HepG2 (cell line): ENCODE measurements at regions not wholly inside any gene's neighbourhood (a gene's known extent, or its start where the extent isn't known, plus 50 kb on each side); places are given as distances from the start of the nearest gene placed in this dataset.

Experiments
- ATF3 ChIP-seq: sonication (generic); formaldehyde crosslinking; IDR thresholded peaks from 2 replicates; pipeline ENCODE4 v1.4.0; 2020; ENCODE audit warnings: missing genetic modification reagents
- CCAR2 ChIP-seq: fragments of 200-400 bp; formaldehyde crosslinking; optimal IDR thresholded peaks from 2 replicates; pipeline ENCODE3; 2018; ENCODE audit warnings: low read depth, mild to moderate bottlenecking, low read length, moderate library complexity
- EEA1 ChIP-seq: sonication (generic); formaldehyde crosslinking; IDR thresholded peaks from 2 replicates; pipeline ENCODE4 v1.5.1; 2020; ENCODE audit warnings: mild to moderate bottlenecking, missing genetic modification reagents, borderline replicate concordance
- EZH2 ChIP-seq: conservative IDR thresholded peaks from 2 replicates; pipeline ENCODE4 v1.6.1; 2012; ENCODE audit warnings: mild to moderate bottlenecking, low read depth, low read length, moderate library complexity
- FOXK2 ChIP-seq: fragments of 450-650 bp; IDR thresholded peaks from 2 replicates; pipeline ENCODE4 v1.6.1; 2016
- FOXO1 ChIP-seq: sonication (generic); formaldehyde crosslinking; IDR thresholded peaks from 2 replicates; pipeline ENCODE4 v1.4.0; 2020; ENCODE audit warnings: missing genetic modification reagents
- MLX ChIP-seq: IDR thresholded peaks from 2 replicates; pipeline ENCODE4 v1.6.1; 2016
- NAIF1 ChIP-seq: sonication (generic); formaldehyde crosslinking; IDR thresholded peaks from 2 replicates; pipeline ENCODE4 v1.5.0; 2020; ENCODE audit warnings: mild to moderate bottlenecking, missing genetic modification reagents, borderline replicate concordance
- NFE2L2 ChIP-seq: fragments of 150-350 bp; IDR thresholded peaks from 2 replicates; pipeline ENCODE4 v1.6.1; 2014; ENCODE audit warnings: low read length
- SETDB1 ChIP-seq: sonication (generic); formaldehyde crosslinking; IDR thresholded peaks from 2 replicates; pipeline ENCODE4 v1.5.1; 2020; ENCODE audit warnings: missing genetic modification reagents, mild to moderate bottlenecking, borderline replicate concordance
- SNAI1 ChIP-seq: sonication (generic); formaldehyde crosslinking; IDR thresholded peaks from 2 replicates; pipeline ENCODE4 v1.5.0; 2020; ENCODE audit warnings: mild to moderate bottlenecking, missing genetic modification reagents, borderline replicate concordance
- SRSF4 ChIP-seq: fragments of 200-400 bp; formaldehyde crosslinking; IDR thresholded peaks from one replicate; pipeline ENCODE4 v1.6.1; 2018; ENCODE audit warnings: mild to moderate bottlenecking, low read depth, low read length, moderate library complexity; ENCODE audit not compliant: poor library complexity, severe bottlenecking
- SRY ChIP-seq: sonication (generic); formaldehyde crosslinking; IDR thresholded peaks from 2 replicates; pipeline ENCODE4 v1.8.0; 2022; ENCODE audit warnings: mild to moderate bottlenecking, missing genetic modification reagents
- U2AF2 ChIP-seq: fragments of 200-400 bp; formaldehyde crosslinking; IDR thresholded peaks from 2 replicates; pipeline ENCODE4 v1.6.1; 2017; ENCODE audit warnings: low read depth, mild to moderate bottlenecking, low read length
- ZBTB7A ChIP-seq: sonication (generic); formaldehyde crosslinking; IDR thresholded peaks from 2 replicates; pipeline ENCODE4 v1.8.0; 2022; ENCODE audit warnings: mild to moderate bottlenecking, missing genetic modification reagents
- ZNF138 ChIP-seq: sonication (generic); formaldehyde crosslinking; IDR thresholded peaks from 2 replicates; pipeline ENCODE4 v1.5.0; 2020; ENCODE audit warnings: mild to moderate bottlenecking, low read depth, missing genetic modification reagents
- ZNF205 ChIP-seq: IDR thresholded peaks from 2 replicates; pipeline ENCODE4 v1.6.1; 2018; ENCODE audit warnings: missing biosample characterization, missing genetic modification reagents
- ZNF331 ChIP-seq: sonication (generic); formaldehyde crosslinking; IDR thresholded peaks from 2 replicates; pipeline ENCODE4 v1.4.0; 2020; ENCODE audit warnings: missing genetic modification reagents
- ZNF333 ChIP-seq: sonication (generic); formaldehyde crosslinking; IDR thresholded peaks from 2 replicates; pipeline ENCODE4 v1.4.0; 2020; ENCODE audit warnings: mild to moderate bottlenecking, missing genetic modification reagents, borderline replicate concordance
- ZNF414 ChIP-seq: sonication (generic); formaldehyde crosslinking; IDR thresholded peaks from 2 replicates; pipeline ENCODE4 v1.5.0; 2020; ENCODE audit warnings: missing genetic modification reagents
- ZNF556 ChIP-seq: sonication (generic); formaldehyde crosslinking; IDR thresholded peaks from 2 replicates; pipeline ENCODE4 v1.4.0; 2020; ENCODE audit warnings: mild to moderate bottlenecking, missing genetic modification reagents, borderline replicate concordance
- ZNF775 ChIP-seq: sonication (generic); formaldehyde crosslinking; IDR thresholded peaks from 2 replicates; pipeline ENCODE4 v1.4.0; 2020; ENCODE audit warnings: missing genetic modification reagents, mild to moderate bottlenecking, moderate library complexity, borderline replicate concordance
- ZNF83 ChIP-seq: sonication (generic); formaldehyde crosslinking; IDR thresholded peaks from 2 replicates; pipeline ENCODE4 v1.4.0; 2020; ENCODE audit warnings: missing genetic modification reagents, mild to moderate bottlenecking, borderline replicate concordance
- ZSCAN20 ChIP-seq: sonication (generic); formaldehyde crosslinking; IDR thresholded peaks from 2 replicates; pipeline ENCODE4 v1.4.0; 2020; ENCODE audit warnings: missing genetic modification reagents, mild to moderate bottlenecking, borderline replicate concordance
- ZSCAN29 ChIP-seq: sonication (generic); formaldehyde crosslinking; conservative IDR thresholded peaks from 2 replicates; pipeline ENCODE4 v1.4.0; 2020; ENCODE audit warnings: mild to moderate bottlenecking, missing genetic modification reagents
- TF ChIP-seq, protein P1 (sequence below): sonication (generic); formaldehyde crosslinking; IDR thresholded peaks from 2 replicates; pipeline ENCODE4 v1.8.0; 2022; ENCODE audit warnings: mild to moderate bottlenecking, missing genetic modification reagents, borderline replicate concordance

GRCh38 chr17:72580321-72581127 is 459.7 kb downstream of the SOX9 start (continued):
- TF ChIP-seq, protein P1, sequence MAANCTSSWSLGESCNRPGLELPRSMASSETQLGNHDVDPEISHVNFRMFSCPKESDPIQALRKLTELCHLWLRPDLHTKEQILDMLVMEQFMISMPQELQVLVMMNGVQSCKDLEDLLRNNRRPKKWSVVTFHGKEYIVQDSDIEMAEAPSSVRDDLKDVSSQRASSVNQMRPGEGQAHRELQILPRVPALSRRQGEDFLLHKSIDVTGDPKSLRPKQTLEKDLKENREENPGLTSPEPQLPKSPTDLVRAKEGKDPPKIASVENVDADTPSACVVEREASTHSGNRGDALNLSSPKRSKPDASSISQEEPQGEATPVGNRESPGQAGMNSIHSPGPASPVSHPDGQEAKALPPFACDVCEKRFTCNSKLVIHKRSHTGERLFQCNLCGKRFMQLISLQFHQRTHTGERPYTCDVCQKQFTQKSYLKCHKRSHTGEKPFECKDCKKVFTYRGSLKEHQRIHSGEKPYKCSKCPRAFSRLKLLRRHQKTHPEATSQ: no peak
- TF ChIP-seq ZNF333 (CRISPR knock-in tag) (0 out of 2 replicates have a peak, but pooled peaks have one; percentile 47), FOXO1 (CRISPR knock-in tag) (peak; percentile 84; the same call in 1 of the 2 replicates), ATF3 (CRISPR knock-in tag) (peak; percentile 98), ZNF556 (CRISPR knock-in tag) (peak; percentile 57; the same call in 1 of the 2 replicates), EEA1 (no peak), SETDB1 (CRISPR knock-in tag) (no peak), SNAI1 (peak; percentile 90), ZNF414 (no peak), ZNF83 (CRISPR knock-in tag) (0 out of 2 replicates have a peak, but pooled peaks have one; percentile 34), ZSCAN20 (no peak), ZBTB7A (CRISPR knock-in tag) (0 out of 2 replicates have a peak, but pooled peaks have one; percentile 63), ZNF205 (CRISPR knock-in tag) (peak; percentile 95), CCAR2 (peak; percentile 67), MLX (CRISPR knock-in tag) (peak; percentile 93), NFE2L2 (no peak), U2AF2 (no peak), ZNF775 (CRISPR knock-in tag) (no peak), ZNF331 (CRISPR knock-in tag) (peak; percentile 91), SRY (CRISPR knock-in tag) (no peak; the same call in none of the 2 replicates), ZNF138 (CRISPR knock-in tag) (no peak), EZH2 (no peak), FOXK2 (no peak), ZSCAN29 (CRISPR knock-in tag) (no peak), NAIF1 (CRISPR knock-in tag) (no peak), SRSF4 (no peak)
